COLO668 (cell line): ENCODE measurements at regions not wholly inside any gene's neighbourhood (a gene's known extent, or its start where the extent isn't known, plus 50 kb on each side); places are given as distances from the start of the nearest gene placed in this dataset.

ENCODE experiments used
- DNase-seq: peaks from one replicate; lab custom pipeline; 2025; ENCODE audit not compliant: unreplicated experiment; lab: John Stamatoyannopoulos, UW

GRCh38 chr7:131011432-131011742, 277.4 kb upstream of the KLF14 start:
- DNase-seq: no peak

- no peak for DNase-seq
Observed at GRCh38 chr7:131011976-131012375, 278.0 kb upstream of the KLF14 start.

DNA sequence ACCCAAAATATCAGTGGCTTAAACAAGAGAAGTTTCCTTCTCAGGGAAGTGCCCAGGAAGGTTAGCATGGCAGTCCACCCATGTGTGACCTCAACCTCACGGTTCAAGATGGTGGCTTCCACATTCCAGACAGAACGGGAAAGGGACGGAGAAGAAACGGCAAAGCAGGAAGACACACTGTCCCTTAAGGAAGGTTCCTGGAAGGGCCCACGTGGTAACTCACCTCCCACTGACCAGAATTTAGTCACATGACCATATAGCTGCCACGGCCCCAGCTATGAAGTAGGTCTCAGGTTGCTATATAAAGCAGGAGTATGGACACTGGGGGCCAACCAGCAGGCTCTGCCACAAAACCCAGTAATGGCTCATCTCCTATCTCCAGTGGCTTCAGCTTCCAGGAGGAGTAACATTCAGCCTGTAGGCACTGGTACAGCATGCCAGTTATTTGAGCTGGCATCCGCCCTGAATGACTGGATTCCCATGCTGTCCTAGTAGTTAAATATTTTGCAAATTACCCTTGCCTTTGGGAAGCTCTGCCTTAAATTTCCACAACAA, 278.5 kb upstream of the KLF14 start:
- no peak for DNase-seq

GRCh38 chr7:131013716-131014115, 279.7 kb upstream of the KLF14 start:
- no peak for DNase-seq

DNA sequence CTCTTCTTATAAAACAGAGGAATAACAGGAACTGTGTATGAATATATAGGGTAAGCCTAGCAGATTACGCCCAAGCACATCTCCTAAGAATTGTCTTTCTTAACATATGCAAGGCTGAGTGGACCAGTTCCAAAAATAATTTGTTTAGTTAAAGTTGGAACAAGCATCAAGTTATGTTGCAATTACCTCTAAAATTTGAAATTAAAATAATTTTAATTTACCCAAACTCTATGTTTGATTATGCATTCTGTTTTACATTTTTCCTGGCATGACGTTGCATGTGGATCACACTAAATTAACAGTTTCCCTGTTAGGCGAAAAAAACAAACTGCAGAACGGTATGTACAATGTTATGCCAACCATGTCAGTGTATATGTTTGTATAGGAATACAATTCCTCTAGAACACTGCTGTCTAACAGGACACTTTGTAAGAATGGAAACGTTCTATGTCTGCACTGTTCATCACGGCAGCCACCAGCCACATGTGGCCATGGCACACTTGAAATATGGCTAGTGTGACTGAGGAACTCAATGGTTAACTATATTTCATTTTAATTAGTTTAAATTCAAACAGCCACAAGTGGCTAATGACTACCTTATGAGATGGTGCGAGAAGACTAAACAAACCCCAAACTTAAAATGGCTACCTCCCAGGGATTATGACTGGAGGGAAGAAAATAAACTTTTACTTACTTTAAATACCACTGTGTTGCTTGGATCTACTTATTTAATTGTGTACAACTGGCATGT, 281.1 kb upstream of the KLF14 start:
- DNase-seq: no peak

- DNase-seq: no peak
Observed at GRCh38 chr7:131015657-131015958, 281.6 kb upstream of the KLF14 start.

GRCh38 chr7:131016230-131016629, 282.2 kb upstream of the KLF14 start:
- no peak for DNase-seq

DNA sequence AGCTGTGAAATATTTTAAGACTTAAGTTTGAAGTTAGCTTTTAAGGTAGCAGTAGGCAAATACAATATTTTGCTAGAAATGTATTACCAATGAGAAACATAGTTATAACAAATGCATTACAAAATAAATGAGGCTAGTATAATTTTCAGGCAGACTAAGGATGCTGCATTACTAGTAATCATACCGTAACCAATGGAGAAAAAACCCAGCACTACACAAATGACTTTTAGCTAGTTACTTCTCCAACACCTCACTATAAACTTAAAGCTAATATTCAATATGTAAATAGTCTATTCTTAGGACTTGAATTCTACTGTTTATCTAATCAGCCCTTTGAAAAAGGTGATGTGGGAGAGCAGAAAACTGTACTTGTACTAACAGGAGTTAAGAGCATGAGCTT, 285.3 kb upstream of the KLF14 start:
- DNase-seq: no peak

DNA sequence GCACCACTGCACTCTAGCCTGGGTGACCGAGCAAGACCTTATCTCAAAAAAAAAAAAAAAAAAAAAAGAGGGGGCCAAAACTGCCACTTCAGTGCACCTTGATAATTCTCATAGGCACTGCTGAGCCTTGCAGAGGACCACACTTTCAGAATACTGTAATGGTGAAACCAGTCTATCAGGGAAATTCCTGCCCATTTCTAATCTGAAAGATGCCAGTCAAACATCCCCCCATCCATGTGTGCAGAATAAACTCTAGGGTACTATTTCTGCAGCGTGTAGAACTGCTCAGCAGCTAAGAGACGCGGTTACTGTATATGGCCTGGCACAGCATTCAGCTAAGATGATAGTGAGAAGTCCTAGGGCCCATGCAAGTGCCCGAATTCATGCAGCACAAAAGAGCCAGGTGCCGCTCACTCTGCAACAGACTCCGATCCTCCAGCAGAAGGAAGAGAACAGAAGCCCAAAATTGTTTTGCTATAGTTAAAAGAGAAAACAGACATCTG, 286.8 kb upstream of the KLF14 start:
- no peak for DNase-seq

GRCh38 chr7:131021460-131021859, 287.5 kb upstream of the KLF14 start:
- no peak for DNase-seq

GRCh38 chr7:131021902-131022301, 287.9 kb upstream of the KLF14 start:
- no peak for DNase-seq

DNA sequence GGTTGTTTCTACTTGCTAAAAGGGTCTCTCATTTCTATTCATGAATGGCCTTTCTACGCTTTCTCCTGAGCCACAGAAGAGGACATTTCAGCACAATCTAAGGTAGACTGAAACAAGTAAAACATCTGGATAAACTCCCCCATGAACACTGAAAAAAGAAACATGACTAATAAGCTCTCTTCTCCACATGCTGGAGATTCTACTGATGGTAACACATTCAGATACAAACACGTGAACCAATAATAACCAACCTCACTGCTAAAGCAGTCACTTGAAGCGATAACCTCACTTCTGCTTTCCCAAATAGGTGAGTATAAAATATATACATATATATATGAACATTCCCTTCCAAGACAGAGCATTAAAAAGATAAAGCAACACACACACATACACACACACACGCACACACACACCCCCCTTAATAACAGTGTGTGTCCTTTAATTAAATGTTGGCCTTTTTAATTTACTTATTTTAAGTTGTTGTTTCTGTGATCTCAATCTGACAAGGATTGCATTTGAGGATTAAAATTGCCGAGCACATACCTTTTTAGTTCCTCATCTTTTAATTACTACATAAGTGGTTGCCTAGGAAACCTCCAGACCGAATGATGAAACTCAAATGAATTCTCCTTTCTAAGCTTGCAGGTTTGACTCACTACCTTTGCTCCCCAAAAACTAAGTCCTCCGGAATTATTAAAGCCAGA, 292.4 kb upstream of the KLF14 start:
- no peak for DNase-seq

DNA sequence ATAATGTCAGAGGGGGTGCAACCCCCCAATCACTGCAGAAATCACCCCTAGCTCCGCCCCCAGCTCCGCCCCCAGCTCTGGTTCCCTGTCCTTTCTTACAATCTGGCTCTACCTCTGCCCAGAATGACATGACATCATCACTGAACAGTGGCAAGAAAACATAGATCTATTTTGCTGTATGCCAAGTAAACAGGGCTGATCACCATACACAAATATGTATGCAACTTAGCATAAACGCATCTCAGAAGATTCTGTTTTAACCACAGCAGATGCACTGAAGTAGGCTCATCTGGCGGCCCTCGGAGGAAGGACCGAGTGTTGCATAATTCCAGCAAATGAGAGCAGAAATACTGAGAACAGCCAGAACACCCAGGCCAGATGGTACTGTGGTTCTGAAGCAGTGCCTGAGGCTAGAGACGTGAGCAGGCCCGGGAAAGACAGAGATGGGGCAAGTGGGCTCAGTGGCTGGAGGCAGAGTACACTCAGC, 293.3 kb upstream of the KLF14 start:
- no peak for DNase-seq

- no peak for DNase-seq
Observed at GRCh38 chr7:131028295-131028694, 294.3 kb upstream of the KLF14 start.

- no peak for DNase-seq
Observed at GRCh38 chr7:131029002-131029401, 295.0 kb upstream of the KLF14 start.

DNA sequence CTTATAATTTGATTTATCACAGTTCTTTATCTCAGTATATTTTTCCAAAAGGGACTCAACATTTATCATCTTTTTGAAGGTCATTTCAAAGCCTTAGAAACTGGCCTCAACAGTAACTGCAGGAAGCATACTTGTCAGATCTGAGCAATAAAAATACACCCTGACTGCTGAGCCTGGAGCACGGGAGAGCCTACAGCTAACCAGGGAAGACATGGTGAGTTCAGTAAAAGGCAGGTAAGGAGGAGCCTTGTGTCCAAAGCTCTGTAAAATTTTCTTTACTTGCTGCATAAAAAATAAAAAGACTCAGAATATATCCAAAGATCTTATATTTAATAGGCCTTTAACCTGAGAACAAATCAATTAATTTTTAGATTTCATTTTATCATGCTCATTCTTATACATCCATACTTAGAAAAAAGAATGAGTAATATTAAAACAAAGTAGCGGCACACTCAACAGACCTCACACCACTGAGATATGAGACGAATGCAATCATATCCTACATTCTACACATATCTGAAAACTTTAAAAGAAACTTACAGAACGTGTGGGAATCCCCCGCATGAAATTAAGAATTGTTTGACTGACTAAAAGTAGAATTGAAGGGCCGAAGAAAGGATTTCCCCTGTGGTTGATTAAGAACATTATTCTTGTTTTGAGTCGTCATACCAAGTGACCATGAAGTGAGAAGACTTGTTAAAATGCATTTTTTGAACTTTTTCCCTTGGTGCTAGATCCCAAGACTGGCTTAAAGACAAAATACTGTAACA, 296.4 kb upstream of the MKLN1 start:
- no peak for DNase-seq

DNA sequence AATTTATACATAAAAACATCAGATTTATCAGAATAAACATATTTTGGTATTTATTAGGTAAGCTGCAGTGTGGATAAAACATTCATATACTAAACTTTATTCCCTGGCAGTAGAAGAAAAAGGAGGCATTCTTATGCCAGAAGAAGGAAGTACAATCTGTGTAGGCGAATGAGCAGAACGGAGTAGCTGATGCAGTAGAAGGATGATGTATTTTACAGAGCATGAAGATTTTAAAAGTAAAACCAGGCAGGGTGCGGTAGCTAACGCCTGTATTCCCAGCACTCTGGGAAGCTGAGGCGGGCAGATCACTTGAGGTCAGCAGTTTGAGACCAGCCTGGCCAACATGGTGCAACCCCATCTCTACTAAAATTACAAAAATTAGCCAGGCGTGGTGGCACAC, 294.9 kb upstream of the MKLN1 start:
- DNase-seq: no peak

DNA sequence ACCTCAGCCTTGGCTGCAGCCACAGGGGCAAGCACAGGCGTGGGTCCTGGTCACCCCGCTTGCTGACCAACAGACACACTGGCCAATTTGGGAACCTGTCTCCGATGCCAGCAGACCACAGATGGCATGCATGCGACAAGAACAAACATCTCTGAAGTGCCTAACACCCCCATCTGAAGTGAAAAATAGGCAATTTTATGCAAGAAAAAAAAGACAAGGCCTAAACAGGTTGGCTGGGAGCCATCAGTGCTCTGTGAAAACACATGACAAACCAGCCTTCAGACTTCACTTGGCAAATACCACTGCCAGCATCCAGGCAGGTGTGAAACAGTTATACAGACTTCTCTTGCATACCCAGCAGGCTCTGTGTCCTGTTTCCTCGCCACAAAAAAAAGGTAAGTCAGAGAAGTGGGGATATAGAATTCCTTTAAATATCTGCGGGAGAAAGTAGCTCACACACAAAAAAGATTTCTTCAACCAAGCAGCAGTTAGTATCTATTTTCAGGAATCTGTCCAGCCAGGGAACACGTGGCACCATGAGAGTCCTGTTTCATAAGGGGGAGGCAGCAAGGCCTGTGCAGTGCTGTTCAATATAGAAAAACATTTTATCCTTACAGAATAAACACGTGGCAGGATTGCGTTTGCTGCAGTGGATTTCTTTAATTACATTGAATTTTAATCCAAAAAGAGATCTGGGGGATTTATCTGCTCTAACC, 293.4 kb upstream of the MKLN1 start:
- DNase-seq: no peak

- no peak for DNase-seq
Observed at GRCh38 chr7:131035088-131035770, 292.4 kb upstream of the MKLN1 start.

DNA sequence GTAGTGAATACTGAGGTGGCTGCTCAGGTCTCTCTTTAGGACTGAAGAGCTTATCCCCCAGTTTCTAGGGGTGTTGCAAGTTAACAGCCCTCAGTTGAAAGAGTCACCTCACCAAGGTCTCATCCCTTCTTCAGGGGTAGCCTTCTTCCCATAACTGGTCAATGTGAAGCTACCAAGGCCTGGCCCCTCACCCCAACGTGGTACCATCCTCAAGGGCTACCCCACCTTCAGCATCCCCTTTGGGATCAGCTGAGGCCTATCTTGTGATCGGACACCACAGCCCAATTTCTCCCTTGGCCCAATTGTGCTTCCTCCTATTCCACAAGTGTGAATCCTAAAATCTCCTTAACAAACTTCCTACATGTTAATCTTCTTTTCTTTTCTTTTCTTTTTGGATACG, 289.5 kb upstream of the MKLN1 start:
- DNase-seq: no peak
